OCI-LY7 (cell line): ENCODE measurements at regions not wholly inside any gene's neighbourhood (a gene's known extent, or its start where the extent isn't known, plus 50 kb on each side); places are given as distances from the start of the nearest gene placed in this dataset.

Experiments
- CTCF ChIP-seq: fragments of 200-600 bp; sonication (generic); conservative IDR thresholded peaks from 2 replicates; pipeline ENCODE4 v1.5.1; 2014; ENCODE audit warnings: mild to moderate bottlenecking, antibody characterized with exemption, low read length, moderate library complexity, mixed read lengths
- EZH2phosphoT487 ChIP-seq: fragments of 200-600 bp; sonication (generic); IDR thresholded peaks from 2 replicates; pipeline ENCODE4 v1.6.1; 2018; ENCODE audit warnings: low read depth, borderline replicate concordance, mild to moderate bottlenecking, mixed run types, antibody characterized with exemption, low read length, moderate library complexity, mixed read lengths

DNA sequence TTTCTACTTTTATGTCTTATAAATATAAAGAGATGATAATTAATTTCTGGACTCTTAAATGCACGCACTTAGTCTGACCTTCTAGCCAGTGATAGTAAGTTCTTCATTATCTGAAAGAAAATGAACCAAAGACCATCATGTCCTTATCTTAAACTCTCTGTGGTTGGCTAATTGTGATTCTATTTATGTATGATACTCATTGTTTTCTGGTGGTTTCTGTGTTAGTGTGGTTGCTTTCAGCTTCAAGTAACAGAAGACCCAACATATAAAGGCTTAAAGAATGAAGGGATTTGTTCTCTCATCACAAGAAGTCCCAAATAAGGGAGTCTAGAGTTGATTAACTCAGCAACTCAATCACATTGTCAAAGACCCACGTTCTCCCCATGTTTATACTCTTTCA, 225.2 kb upstream of the TANK start:
- TF ChIP-seq CTCF (no peak), EZH2phosphoT487 (no peak)
